ENCODE measurements at regions not wholly inside any gene's neighbourhood (a gene's known extent, or its start where the extent isn't known, plus 50 kb on each side); places are given as distances from the start of the nearest gene placed in this dataset.

DNA sequence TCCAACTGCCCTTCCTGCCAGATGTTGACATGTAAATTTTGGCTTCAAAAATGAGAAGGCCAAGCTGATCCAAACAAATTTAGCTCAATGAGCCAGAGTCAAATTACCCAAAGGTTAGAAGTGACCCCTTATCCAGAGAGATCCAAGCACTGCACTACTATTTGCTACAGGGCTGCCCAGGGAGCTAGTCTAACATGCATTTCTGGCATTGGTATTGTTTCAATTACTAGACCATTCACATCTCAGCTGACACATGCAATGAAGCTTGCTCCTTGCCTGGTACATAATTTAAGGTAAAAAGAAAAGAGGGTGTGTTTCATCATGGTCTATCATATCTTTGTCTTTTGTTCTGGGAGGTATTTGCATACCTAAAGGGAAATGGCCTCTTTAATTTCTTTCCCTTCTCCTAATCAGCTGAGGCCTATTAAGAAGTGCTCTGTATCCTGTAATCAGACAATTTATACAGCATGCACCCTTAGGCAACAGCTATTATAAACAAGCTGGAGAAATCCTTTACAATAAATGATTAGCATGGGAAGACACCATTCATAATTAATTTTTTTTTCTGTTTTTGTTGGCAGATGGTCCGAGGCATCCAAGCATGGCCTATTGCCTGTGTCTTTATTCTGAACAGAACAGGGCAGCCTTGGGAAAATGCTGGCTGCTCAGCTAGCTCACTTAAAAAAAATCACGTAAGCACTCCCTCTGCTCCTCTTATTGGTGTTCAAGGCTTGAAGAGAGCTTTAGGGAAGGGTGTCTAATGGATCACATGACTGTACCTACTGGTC lies 161.5 kb upstream of the SALL1 start:
- TF ChIP-seq, protein P1, sequence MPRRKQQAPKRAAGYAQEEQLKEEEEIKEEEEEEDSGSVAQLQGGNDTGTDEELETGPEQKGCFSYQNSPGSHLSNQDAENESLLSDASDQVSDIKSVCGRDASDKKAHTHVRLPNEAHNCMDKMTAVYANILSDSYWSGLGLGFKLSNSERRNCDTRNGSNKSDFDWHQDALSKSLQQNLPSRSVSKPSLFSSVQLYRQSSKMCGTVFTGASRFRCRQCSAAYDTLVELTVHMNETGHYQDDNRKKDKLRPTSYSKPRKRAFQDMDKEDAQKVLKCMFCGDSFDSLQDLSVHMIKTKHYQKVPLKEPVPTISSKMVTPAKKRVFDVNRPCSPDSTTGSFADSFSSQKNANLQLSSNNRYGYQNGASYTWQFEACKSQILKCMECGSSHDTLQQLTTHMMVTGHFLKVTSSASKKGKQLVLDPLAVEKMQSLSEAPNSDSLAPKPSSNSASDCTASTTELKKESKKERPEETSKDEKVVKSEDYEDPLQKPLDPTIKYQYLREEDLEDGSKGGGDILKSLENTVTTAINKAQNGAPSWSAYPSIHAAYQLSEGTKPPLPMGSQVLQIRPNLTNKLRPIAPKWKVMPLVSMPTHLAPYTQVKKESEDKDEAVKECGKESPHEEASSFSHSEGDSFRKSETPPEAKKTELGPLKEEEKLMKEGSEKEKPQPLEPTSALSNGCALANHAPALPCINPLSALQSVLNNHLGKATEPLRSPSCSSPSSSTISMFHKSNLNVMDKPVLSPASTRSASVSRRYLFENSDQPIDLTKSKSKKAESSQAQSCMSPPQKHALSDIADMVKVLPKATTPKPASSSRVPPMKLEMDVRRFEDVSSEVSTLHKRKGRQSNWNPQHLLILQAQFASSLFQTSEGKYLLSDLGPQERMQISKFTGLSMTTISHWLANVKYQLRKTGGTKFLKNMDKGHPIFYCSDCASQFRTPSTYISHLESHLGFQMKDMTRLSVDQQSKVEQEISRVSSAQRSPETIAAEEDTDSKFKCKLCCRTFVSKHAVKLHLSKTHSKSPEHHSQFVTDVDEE (CRISPR knock-in tag; IDR thresholded peaks at IDR 0.05) = no peak
- TF ChIP-seq, protein P2, sequence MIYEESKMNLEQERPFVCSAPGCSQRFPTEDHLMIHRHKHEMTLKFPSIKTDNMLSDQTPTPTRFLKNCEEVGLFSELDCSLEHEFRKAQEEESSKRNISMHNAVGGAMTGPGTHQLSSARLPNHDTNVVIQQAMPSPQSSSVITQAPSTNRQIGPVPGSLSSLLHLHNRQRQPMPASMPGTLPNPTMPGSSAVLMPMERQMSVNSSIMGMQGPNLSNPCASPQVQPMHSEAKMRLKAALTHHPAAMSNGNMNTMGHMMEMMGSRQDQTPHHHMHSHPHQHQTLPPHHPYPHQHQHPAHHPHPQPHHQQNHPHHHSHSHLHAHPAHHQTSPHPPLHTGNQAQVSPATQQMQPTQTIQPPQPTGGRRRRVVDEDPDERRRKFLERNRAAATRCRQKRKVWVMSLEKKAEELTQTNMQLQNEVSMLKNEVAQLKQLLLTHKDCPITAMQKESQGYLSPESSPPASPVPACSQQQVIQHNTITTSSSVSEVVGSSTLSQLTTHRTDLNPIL (CRISPR knock-in tag; IDR thresholded peaks at IDR 0.05; ENCODE audit: low read depth) = no peak
- no peak for TF ChIP-seq ZFP3 (CRISPR knock-in tag; IDR thresholded peaks at IDR 0.05)
- ATAC-seq = no peak

DNA sequence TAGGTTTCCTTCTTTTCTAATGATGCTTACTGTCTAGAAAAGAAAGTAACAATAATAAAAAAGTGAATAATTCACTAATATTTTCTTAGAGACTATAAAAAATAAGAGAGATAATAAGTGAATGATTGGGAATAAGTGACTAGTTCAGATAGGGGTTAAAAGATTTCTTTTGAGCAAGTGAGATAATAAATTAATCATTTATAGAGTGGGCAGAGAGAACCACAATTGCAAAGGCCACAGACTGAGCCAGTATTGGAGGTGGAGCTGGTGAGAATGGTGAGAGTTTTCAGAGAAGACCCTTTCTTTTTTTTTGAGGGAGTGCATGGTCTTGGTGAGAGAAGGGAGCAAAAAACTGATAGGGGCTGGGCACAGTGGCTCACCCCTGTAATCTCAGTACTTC lies 159.1 kb upstream of the SALL1 start:
- TF ChIP-seq, protein P2 (CRISPR knock-in tag; IDR thresholded peaks at IDR 0.05; ENCODE audit: low read depth) = no peak
- TF ChIP-seq ZFP30 (CRISPR knock-in tag; IDR thresholded peaks at IDR 0.05) (no peak), TCF4 (CRISPR knock-in tag; IDR thresholded peaks at IDR 0.05; ENCODE audit: borderline replicate concordance) (no peak), TOX (CRISPR knock-in tag; IDR thresholded peaks at IDR 0.05; ENCODE audit: borderline replicate concordance) (no peak), ZC3H10 (CRISPR knock-in tag; IDR thresholded peaks at IDR 0.05) (no peak), ZNF8 (CRISPR knock-in tag; IDR thresholded peaks at IDR 0.05) (no peak), ISL1 (CRISPR knock-in tag; IDR thresholded peaks at IDR 0.05) (no peak), OSR1 (CRISPR knock-in tag; IDR thresholded peaks at IDR 0.05) (no peak), GLIS3 (CRISPR knock-in tag; IDR thresholded peaks at IDR 0.05) (no peak), ESRRG (CRISPR knock-in tag; IDR thresholded peaks at IDR 0.05) (no peak), CSDC2 (CRISPR knock-in tag; IDR thresholded peaks at IDR 0.05) (no peak), SNAI2 (CRISPR knock-in tag; IDR thresholded peaks at IDR 0.05) (no peak), ZFP3 (CRISPR knock-in tag; IDR thresholded peaks at IDR 0.05) (no peak), BACH2 (CRISPR knock-in tag; IDR thresholded peaks at IDR 0.05; ENCODE audit: borderline replicate concordance) (no peak), ZNF70 (CRISPR knock-in tag; IDR thresholded peaks at IDR 0.05) (no peak)
- TF ChIP-seq, protein P1 (CRISPR knock-in tag; IDR thresholded peaks at IDR 0.05) = no peak
- TF ChIP-seq, protein P3, sequence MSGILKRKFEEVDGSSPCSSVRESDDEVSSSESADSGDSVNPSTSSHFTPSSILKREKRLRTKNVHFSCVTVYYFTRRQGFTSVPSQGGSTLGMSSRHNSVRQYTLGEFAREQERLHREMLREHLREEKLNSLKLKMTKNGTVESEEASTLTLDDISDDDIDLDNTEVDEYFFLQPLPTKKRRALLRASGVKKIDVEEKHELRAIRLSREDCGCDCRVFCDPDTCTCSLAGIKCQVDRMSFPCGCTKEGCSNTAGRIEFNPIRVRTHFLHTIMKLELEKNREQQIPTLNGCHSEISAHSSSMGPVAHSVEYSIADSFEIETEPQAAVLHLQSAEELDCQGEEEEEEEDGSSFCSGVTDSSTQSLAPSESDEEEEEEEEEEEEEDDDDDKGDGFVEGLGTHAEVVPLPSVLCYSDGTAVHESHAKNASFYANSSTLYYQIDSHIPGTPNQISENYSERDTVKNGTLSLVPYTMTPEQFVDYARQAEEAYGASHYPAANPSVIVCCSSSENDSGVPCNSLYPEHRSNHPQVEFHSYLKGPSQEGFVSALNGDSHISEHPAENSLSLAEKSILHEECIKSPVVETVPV (CRISPR knock-in tag; IDR thresholded peaks at IDR 0.05) = no peak
- TF ChIP-seq, protein P4, sequence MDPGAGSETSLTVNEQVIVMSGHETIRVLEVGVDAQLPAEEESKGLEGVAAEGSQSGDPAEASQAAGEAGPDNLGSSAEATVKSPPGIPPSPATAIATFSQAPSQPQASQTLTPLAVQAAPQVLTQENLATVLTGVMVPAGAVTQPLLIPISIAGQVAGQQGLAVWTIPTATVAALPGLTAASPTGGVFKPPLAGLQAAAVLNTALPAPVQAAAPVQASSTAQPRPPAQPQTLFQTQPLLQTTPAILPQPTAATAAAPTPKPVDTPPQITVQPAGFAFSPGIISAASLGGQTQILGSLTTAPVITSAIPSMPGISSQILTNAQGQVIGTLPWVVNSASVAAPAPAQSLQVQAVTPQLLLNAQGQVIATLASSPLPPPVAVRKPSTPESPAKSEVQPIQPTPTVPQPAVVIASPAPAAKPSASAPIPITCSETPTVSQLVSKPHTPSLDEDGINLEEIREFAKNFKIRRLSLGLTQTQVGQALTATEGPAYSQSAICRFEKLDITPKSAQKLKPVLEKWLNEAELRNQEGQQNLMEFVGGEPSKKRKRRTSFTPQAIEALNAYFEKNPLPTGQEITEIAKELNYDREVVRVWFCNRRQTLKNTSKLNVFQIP (CRISPR knock-in tag; IDR thresholded peaks at IDR 0.05; ENCODE audit: borderline replicate concordance, low read depth) = no peak
- ATAC-seq = no peak
